ENCODE measurements at regions not wholly inside any gene's neighbourhood (a gene's known extent, or its start where the extent isn't known, plus 50 kb on each side); places are given as distances from the start of the nearest gene placed in this dataset.
"Not testable (repeated sequence)": the region's sequence is repeated elsewhere in the genome, so short reads cannot be mapped to it uniquely, and the experiment has no call there.

- H3K4me3 ChIP-seq (ENCODE audit: low read depth, poor library complexity, severe bottlenecking), result no peak overlapping the region
- TF ChIP-seq POLR2A (IDR thresholded peaks at IDR 0.05), result no peak
- TF ChIP-seq CTCF (IDR thresholded peaks at IDR 0.05), result no peak
- intact Hi-C loops (cut with DNase I; ENCODE audit: low total_unique reads), result no loop called here
- 57 to 59% methylated on average over 4 of the region's 4 CpGs for WGBS, 2 donors
- DNase-seq (ENCODE audit: low spot score in 2 of 2), result no peak
Measured at GRCh38 chr3:27556887-27557286, 72.7 kb upstream of the SLC4A7 start.

DNA sequence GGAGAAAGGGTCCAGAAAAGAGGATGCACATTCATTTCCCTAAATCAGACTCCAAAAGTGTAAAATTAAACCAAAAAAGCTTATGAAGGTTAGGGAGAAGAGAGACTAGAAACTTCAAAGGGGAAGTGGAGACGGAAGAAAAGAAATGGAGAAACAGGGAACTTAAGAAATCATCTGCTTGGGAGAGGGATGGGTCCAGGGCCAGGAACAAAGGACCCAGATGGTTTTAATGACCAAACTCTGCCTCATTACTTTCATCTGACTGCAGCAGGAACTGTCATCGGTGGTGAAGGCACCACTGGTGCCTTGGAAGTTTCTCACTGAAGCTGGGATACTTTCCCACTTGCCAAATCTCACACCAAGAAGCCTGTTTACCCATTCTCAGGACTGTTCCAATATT is 70.5 kb upstream of the SLC4A7 start:
- 49 to 51% methylated on average over 2 of the region's 2 CpGs for WGBS, 2 donors
- intact Hi-C loops (cut with DNase I; ENCODE audit: low total_unique reads), result no loop called here
- DNase-seq (ENCODE audit: low spot score in 2 of 2), result peak in 1 of 2 donors; percentile 58
- no peak overlapping the region for H3K4me3 ChIP-seq (ENCODE audit: low read depth, poor library complexity, severe bottlenecking)
- TF ChIP-seq CTCF (IDR thresholded peaks at IDR 0.05) (no peak), POLR2A (IDR thresholded peaks at IDR 0.05) (no peak)

DNA sequence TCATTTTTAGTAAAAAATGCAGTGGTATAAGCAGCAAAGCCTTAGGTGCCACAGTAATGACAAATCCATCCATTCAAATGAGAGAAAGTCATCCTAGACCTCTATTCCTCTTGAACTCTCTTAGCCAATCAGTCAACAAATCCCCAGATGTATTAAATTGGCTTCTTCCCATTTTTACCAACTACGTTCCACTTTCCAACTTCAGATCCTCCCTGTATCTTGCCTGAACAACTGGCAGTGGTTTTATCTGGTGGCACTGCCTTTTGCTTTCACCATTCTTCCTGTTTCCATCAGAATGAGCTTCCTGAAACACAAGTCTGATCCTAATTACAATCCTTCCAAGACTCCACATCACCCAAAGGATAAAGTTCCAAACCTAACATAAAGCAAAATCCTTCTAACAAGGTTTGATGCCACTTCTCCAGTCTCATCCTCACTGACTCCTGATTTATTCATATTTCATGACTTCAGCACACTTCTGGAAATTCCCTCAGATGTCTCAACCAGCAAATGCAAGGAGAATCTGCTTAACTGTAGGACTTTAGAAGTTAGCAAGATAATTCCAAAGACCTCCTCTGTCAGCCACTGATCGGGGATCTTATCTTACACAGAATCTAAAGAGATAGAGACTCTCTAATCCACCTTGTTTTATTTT is 69.8 kb upstream of the SLC4A7 start:
- no peak overlapping the region for H3K4me3 ChIP-seq (ENCODE audit: low read depth, poor library complexity, severe bottlenecking)
- TF ChIP-seq POLR2A (IDR thresholded peaks at IDR 0.05) (no peak), CTCF (IDR thresholded peaks at IDR 0.05) (no peak)
- DNase-seq (ENCODE audit: low spot score in 2 of 2), result no peak
- intact Hi-C loops (cut with DNase I; ENCODE audit: low total_unique reads), result no loop called here
- WGBS, 2 donors, result 52 to 65% methylated on average over 2 of the region's 2 CpGs

DNA sequence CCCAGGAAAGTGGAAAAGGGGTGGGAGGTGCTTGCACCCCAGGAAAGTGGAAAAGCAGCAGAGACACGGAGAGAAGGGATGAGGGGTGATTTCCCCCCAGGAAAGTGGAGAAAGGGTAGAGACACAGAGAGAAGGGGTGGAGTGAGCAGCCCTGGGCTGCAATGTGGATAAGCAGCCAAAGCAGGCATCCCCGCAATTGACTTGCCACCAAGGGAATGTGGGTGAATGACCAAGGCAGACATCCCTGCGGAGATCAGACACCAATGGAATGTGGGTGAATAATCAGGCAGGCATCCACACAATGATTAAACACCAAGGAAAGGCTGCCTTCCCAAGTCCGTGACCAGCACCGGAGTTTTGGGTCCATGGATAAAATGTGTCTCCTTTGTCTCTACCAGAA is 68.5 kb upstream of the SLC4A7 start:
- DNase-seq (ENCODE audit: low spot score in 2 of 2); H3K4me3 ChIP-seq (ENCODE audit: low read depth, poor library complexity, severe bottlenecking); intact Hi-C loops (cut with DNase I; ENCODE audit: low total_unique reads): not testable (repeated sequence)
- WGBS, 2 donors, result 93 to 94% methylated on average over 5 of the region's 5 CpGs

- intact Hi-C loops (cut with DNase I; ENCODE audit: low total_unique reads); DNase-seq (ENCODE audit: low spot score in 2 of 2); H3K4me3 ChIP-seq (ENCODE audit: low read depth, poor library complexity, severe bottlenecking): not testable (repeated sequence)
- WGBS, 2 donors, result 85 to 92% methylated on average over 3 to 4 of the region's 4 CpGs
Measured at GRCh38 chr3:27551413-27551812, 67.2 kb upstream of the SLC4A7 start.

DNA sequence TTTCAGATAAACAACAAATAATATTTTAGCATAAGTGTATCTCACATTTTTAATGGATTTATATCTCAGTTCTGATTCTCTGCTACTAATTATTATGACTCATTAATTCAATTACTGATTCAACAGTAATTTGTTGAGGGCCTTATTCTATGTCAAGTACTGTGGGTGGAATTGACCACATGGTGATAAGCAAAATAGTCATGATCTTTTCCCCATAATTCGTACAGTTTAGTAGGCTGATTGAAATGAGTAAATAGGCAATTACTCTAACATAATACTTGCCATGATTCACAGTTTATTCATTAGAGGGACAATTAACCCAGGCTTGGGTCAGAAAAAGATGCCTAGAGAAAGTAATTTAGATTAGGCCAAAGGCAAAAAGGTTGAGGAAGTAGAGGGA is 60.9 kb upstream of the SLC4A7 start:
- DNase-seq (ENCODE audit: low spot score in 2 of 2), result no peak
- WGBS, 2 donors, result 50% methylated on average over 1 of the region's 1 CpG
- H3K4me3 ChIP-seq (ENCODE audit: low read depth, poor library complexity, severe bottlenecking), result no peak overlapping the region
- no peak for TF ChIP-seq POLR2A (IDR thresholded peaks at IDR 0.05)
- TF ChIP-seq CTCF (IDR thresholded peaks at IDR 0.05), result no peak
- intact Hi-C loops (cut with DNase I; ENCODE audit: low total_unique reads), result no loop called here

DNA sequence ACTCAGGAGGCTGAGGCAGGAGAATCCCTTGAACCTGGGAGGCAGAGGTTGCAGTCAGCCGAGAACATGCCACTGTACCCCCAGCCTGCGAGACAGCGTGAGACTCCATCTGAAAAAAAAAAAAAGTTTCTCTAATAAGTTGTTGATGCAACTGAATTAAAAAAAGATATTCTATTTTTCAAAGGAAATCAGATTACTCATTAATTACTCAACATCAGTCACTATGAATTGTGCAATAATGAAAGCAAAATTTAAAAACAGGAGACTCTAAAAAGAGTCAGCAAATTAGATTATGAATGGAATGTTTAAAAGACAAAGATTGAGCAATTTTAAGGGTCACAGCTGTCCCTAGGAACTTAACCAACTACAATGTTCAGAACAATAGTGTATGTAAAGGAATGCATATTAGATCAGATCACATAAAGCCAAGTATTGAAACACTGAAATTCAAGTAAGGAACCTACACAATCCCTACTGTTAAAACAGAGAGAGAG is 60.2 kb upstream of the SLC4A7 start:
- no peak overlapping the region for H3K4me3 ChIP-seq (ENCODE audit: low read depth, poor library complexity, severe bottlenecking)
- WGBS, 2 donors, result 32 to 41% methylated on average over 3 of the region's 3 CpGs
- TF ChIP-seq CTCF (IDR thresholded peaks at IDR 0.05) (no peak), POLR2A (IDR thresholded peaks at IDR 0.05) (no peak)
- peak in 1 of 2 donors; percentile 79 for DNase-seq (ENCODE audit: low spot score in 2 of 2)
- intact Hi-C loops (cut with DNase I; ENCODE audit: low total_unique reads), result no loop called here
